GM12872 (cell line): ENCODE measurements at regions not wholly inside any gene's neighbourhood (a gene's known extent, or its start where the extent isn't known, plus 50 kb on each side); places are given as distances from the start of the nearest gene placed in this dataset.

Source experiments
- CTCF ChIP-seq: IDR thresholded peaks from 3 replicates; pipeline ENCODE4 v1.5.1; 2011; ENCODE audit warnings: low read depth, mild to moderate bottlenecking, low read length, moderate library complexity; ENCODE audit not compliant: insufficient read depth

GRCh38 chr3:191593486-191593885 is 132.5 kb downstream of the PYDC2 start:
- TF ChIP-seq CTCF, result no peak

- no peak for TF ChIP-seq CTCF
Observed at GRCh38 chr3:191624299-191624698, 163.3 kb downstream of the PYDC2 start.

GRCh38 chr3:191627064-191627463 is 166.1 kb downstream of the PYDC2 start:
- no peak for TF ChIP-seq CTCF

- no peak for TF ChIP-seq CTCF
Observed at GRCh38 chr3:191628571-191628970, 167.6 kb downstream of the PYDC2 start.

GRCh38 chr3:191631496-191631895 is 170.5 kb downstream of the PYDC2 start:
- TF ChIP-seq CTCF, result no peak

GRCh38 chr3:191634902-191635301 is 173.9 kb downstream of the PYDC2 start:
- TF ChIP-seq CTCF, result no peak

- TF ChIP-seq CTCF, result no peak
Observed at GRCh38 chr3:191637611-191638010, 176.6 kb downstream of the PYDC2 start.

- TF ChIP-seq CTCF, result no peak
Observed at GRCh38 chr3:191641789-191642188, 180.8 kb downstream of the PYDC2 start.
